ENCODE measurements at regions not wholly inside any gene's neighbourhood (a gene's known extent, or its start where the extent isn't known, plus 50 kb on each side); places are given as distances from the start of the nearest gene placed in this dataset.

DNA sequence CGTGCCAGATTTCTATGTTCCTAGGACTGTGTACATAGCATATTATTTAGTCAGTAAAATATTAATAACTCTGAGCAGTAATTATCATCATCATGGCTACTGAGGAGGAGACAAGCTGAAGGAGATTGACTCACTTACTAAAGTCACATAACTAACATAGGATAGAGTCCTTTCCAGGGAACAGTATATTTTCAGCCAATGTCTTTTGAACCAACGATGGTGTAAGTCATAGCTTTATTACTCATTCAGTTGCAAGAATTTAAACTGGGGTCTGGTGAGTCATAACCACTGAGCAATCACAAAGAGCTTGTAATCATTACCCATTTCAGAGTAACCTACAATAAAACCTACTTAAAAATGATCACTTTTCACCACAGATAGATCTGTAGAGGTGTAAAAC lies 1564.8 kb upstream of the TENM4 start:
- no peak for TF ChIP-seq CTCF (IDR thresholded peaks at IDR 0.05; ENCODE audit: insufficient read depth, missing control alignments)
- FAIRE-seq: no peak
- DNase-seq (ENCODE audit: insufficient read length, low spot score): no peak

DNA sequence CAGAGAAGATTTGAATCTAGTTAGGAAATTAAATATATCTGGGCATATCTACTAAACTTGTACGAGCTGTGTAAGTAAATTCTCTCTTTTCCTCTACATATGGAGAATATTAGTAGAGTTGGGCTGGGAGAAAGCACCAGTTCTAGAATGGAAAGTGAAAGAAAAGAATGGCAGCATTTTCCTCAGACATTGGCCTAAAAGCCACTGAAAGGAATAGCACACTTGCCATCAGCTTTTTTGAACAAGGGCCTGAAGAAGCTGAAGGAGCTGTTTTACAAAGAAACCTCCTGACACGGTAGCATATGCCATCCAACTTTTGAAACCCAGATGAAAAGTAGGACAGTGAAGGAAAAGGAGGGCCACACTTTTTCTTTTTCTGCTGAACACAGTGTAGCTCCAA lies 1563.7 kb upstream of the TENM4 start:
- no peak for TF ChIP-seq CTCF (IDR thresholded peaks at IDR 0.05; ENCODE audit: insufficient read depth, missing control alignments)
- FAIRE-seq (no peak), DNase-seq (ENCODE audit: insufficient read length, low spot score) (no peak)

GRCh38 chr11:81002374-81002773 lies 1561.5 kb upstream of the TENM4 start:
- no peak for TF ChIP-seq CTCF (IDR thresholded peaks at IDR 0.05; ENCODE audit: insufficient read depth, missing control alignments)
- DNase-seq (ENCODE audit: insufficient read length, low spot score): no peak
- FAIRE-seq: no peak

DNA sequence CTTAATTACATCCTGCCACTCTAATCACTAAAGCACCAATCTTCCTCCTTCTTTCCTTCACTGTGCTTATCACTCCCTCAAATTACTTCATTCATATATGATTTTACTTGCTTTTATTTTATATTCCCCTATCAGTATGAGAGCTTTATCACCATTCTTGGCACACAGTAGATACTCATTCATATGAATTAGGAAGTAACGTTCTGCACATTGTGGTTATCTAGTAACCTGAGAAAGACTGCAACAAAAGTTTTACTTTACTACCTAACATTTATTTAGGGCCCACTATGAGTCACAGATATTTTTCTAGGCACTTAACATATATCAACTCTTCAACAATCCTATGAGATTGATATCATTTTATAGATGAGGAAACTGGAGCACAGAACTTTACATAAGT lies 1559.9 kb upstream of the TENM4 start:
- no peak for DNase-seq (ENCODE audit: insufficient read length, low spot score)
- TF ChIP-seq CTCF (IDR thresholded peaks at IDR 0.05; ENCODE audit: insufficient read depth, missing control alignments): no peak
- FAIRE-seq: no peak

DNA sequence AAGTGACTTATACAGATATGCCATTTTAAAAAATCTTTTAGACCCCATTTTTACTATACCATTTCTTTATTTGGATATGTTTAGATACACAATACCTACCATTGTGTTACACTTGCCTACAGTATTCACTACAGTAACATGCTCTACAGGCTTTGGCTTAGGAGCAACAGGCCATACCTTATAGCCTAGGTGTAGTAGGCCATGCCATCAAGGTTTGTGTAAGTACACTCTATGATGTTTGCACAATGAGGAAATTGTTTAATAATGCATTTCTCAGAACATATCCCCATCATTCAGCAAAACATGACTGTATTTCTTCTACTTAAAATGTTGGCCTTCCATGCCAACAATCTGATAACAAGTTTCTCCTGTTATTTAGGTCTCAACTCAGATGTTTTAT lies 1559.5 kb upstream of the TENM4 start:
- FAIRE-seq (no peak), DNase-seq (ENCODE audit: insufficient read length, low spot score) (no peak)
- TF ChIP-seq CTCF (IDR thresholded peaks at IDR 0.05; ENCODE audit: insufficient read depth, missing control alignments): no peak

GRCh38 chr11:80995523-80995922 lies 1554.7 kb upstream of the TENM4 start:
- FAIRE-seq: no peak
- no peak for TF ChIP-seq CTCF (IDR thresholded peaks at IDR 0.05; ENCODE audit: insufficient read depth, missing control alignments)

DNA sequence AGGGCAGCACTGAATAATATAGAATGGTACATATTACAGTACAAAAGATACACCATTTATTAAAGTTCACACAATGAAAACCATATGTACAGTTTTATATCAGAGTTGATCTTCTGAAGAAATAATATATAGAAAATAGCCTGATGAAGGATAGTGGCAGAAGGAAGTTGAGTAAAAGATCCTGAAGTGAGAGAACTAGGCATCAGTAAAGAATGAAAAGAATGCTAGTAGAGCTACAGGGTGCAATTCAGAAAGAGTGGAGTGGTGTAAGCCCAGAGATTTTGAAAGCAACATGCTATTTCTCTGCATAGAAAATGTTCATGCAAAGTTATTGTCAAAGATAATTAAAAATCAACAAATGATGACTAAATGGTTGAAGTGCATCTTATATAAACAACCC lies 1552.7 kb upstream of the TENM4 start:
- no peak for DNase-seq (ENCODE audit: insufficient read length, low spot score)
- no peak for TF ChIP-seq CTCF (IDR thresholded peaks at IDR 0.05; ENCODE audit: insufficient read depth, missing control alignments)

More at GRCh38 chr11:80995523-80995922, 1554.7 kb upstream of the TENM4 start:
- DNase-seq (ENCODE audit: insufficient read length, low spot score): no peak

More for the DNA sequence above, 1552.7 kb upstream of the TENM4 start:
- no peak for FAIRE-seq
